ENCODE measurements at regions not wholly inside any gene's neighbourhood (a gene's known extent, or its start where the extent isn't known, plus 50 kb on each side); places are given as distances from the start of the nearest gene placed in this dataset.
"Not testable (repeated sequence)": the region's sequence is repeated elsewhere in the genome, so short reads cannot be mapped to it uniquely, and the experiment has no call there.

DNA sequence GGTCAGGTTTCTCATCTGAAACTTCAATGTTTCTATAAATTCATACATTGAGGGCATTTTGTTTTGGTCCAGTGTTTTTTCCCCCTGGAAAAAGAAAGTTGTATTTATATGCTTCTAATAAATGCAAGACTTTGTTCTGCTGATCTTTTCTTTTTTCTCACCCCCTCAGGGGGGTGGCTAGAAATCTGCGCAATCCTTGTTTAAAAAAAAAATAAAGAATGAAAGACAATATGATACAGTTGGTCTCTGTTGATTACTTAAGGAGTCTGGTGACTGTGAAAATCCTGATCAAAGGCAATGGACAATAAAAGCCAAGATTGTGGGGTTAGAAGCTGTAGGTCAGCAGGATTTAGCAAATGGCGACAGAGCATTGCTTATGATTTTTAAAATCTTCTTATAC is 180.5 kb downstream of the KIT start:
- Histone ChIP-seq H3K4me3 (ENCODE audit: insufficient read depth, low read depth, low read length) (no peak overlapping the region), H3K36me3 (replicated peaks; ENCODE audit: control insufficient read depth, insufficient read depth, low read length) (no peaks in the 10 kb centered on the region), H3K27me3 (ENCODE audit: control insufficient read depth, insufficient read depth, low read length) (no peaks in the 10 kb centered on the region)
- DNase-seq, result no peak

DNA sequence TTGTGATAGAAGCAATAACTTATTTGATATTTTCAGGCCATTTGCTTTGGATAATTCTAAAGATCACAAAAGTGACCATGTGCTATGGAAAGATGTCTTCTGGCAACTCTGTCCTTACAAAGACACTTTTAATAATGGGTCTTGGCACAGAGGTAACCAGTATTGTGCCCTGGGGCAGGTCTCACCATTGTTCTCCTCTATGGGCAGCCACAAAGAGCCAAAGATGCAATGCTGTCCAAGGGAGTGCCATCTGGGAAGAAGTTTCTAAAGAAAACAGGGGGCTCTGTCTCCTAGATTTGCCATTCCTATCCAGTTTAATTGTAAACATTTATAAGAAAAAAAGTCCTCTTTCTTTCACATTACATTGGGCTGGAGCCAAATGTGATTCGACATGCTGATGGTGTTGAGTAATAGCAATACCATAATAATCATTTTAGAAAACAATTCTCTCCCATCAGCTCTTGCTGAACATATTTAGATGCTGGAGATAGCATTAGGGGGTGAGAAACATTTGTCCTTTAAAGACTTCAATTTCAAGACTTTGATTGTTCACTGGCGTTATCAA is 179.9 kb downstream of the KIT start:
- no peaks in the 10 kb centered on the region for H3K36me3 ChIP-seq (replicated peaks; ENCODE audit: control insufficient read depth, insufficient read depth, low read length)
- H3K27me3 ChIP-seq (ENCODE audit: control insufficient read depth, insufficient read depth, low read length), result no peaks in the 10 kb centered on the region
- no peak overlapping the region for H3K4me3 ChIP-seq (ENCODE audit: insufficient read depth, low read depth, low read length)
- no peak for DNase-seq

- DNase-seq; H3K36me3 ChIP-seq (replicated peaks; ENCODE audit: control insufficient read depth, insufficient read depth, low read length); H3K4me3 ChIP-seq (ENCODE audit: insufficient read depth, low read depth, low read length); H3K27me3 ChIP-seq (ENCODE audit: control insufficient read depth, insufficient read depth, low read length): not testable (repeated sequence)
These were observed 170.6 kb downstream of the KIT start for GRCh38 chr4:54828361-54828760.

GRCh38 chr4:54823616-54824015 is 165.9 kb downstream of the KIT start:
- no peaks in the 10 kb centered on the region for H3K36me3 ChIP-seq (replicated peaks; ENCODE audit: control insufficient read depth, insufficient read depth, low read length)
- DNase-seq, result no peak
- H3K27me3 ChIP-seq (ENCODE audit: control insufficient read depth, insufficient read depth, low read length), result no peaks in the 10 kb centered on the region
- H3K4me3 ChIP-seq (ENCODE audit: insufficient read depth, low read depth, low read length), result no peak overlapping the region

GRCh38 chr4:54819034-54819433 is 161.3 kb downstream of the KIT start:
- no peak overlapping the region for H3K4me3 ChIP-seq (ENCODE audit: insufficient read depth, low read depth, low read length)
- no peaks in the 10 kb centered on the region for H3K36me3 ChIP-seq (replicated peaks; ENCODE audit: control insufficient read depth, insufficient read depth, low read length)
- no peak for DNase-seq
- H3K27me3 ChIP-seq (ENCODE audit: control insufficient read depth, insufficient read depth, low read length), result no peaks in the 10 kb centered on the region

DNA sequence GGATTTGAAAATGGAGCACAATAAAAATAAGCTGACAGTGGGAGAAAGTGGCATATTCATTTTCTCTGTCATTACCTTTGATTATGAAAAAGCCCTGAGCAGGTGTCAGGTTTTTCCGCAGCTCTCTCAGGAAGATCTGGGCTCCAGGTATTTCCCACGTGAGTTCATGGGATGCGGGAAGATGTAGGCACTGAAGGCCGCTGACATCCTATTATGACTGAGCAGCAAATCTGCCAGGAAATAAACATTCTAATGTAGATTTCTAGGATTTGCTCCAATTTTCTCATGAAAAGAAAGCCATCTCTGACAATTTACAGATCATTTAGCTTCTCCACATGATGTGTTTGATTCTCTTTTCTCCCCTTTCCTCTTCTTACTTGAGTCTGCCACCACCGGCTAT is 160.7 kb downstream of the KIT start:
- Histone ChIP-seq H3K36me3 (replicated peaks; ENCODE audit: control insufficient read depth, insufficient read depth, low read length) (no peaks in the 10 kb centered on the region), H3K4me3 (ENCODE audit: insufficient read depth, low read depth, low read length) (no peak overlapping the region), H3K27me3 (ENCODE audit: control insufficient read depth, insufficient read depth, low read length) (no peaks in the 10 kb centered on the region)
- no peak for DNase-seq

DNA sequence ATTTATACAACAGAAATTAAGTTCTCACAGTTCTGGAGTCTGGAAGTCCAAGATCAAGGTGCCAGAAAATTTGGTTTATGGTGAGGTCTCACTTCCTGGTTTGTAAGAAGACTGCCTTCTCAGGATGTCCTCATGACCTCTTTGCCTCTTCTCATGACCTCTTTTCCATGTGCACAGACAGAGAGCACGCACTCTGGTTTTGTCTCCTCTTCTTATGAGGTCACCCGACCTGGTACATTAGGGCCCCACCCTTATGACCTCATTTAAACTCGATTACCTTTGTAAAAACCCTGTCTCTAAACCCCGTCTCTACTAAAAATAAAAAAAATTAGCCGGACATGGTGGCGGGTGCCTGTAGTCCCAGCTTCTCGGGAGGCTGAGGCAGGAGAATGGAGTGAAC is 155.9 kb downstream of the KIT start:
- Histone ChIP-seq H3K4me3 (ENCODE audit: insufficient read depth, low read depth, low read length) (no peak overlapping the region), H3K36me3 (replicated peaks; ENCODE audit: control insufficient read depth, insufficient read depth, low read length) (no peaks in the 10 kb centered on the region), H3K27me3 (ENCODE audit: control insufficient read depth, insufficient read depth, low read length) (no peaks in the 10 kb centered on the region)
- DNase-seq, result no peak

DNA sequence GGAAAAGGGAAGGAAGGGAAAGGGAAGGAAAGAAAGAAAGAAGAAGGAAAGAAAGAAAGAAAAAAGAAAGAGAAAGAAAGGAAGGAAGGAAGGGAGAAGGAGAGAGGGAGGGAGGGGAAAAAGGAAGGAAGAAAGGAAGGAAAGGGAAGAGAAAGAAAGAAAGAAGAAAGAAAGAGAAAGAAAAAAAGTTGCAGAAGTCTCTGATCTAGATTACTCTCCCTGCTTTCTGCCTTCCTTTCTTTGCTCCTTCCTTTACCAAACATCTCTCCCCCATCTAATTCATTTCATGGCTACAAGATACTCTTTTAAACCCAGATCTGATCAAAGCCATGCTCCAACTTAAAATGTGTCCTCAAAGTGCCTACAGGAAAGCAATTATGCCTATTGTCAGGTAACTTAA is 148.6 kb downstream of the KIT start:
- no peaks in the 10 kb centered on the region for H3K27me3 ChIP-seq (ENCODE audit: control insufficient read depth, insufficient read depth, low read length)
- H3K4me3 ChIP-seq (ENCODE audit: insufficient read depth, low read depth, low read length), result no peak overlapping the region
- no peaks in the 10 kb centered on the region for H3K36me3 ChIP-seq (replicated peaks; ENCODE audit: control insufficient read depth, insufficient read depth, low read length)
- no peak for DNase-seq

DNA sequence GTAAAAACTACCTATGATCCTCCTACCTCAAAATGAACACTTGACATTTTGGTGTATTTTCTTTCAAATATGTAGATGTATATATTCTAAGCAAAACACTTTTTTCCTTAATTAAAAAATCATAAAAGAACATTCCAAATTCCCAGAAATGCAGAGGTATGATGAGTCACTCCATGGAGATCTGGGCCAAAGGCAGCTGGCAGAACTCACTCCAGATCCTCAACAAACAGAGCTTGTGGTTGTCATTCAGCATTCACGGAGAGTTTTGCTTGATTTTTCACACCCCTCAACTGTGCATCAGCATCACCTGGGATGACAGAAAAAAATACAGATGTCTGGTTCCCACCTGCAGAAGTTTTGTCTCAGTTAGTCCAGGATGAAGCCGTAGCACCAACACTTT is 144.6 kb downstream of the KIT start:
- Histone ChIP-seq H3K36me3 (replicated peaks; ENCODE audit: control insufficient read depth, insufficient read depth, low read length) (no peaks in the 10 kb centered on the region), H3K4me3 (ENCODE audit: insufficient read depth, low read depth, low read length) (no peak overlapping the region), H3K27me3 (ENCODE audit: control insufficient read depth, insufficient read depth, low read length) (no peaks in the 10 kb centered on the region)
- no peak for DNase-seq

DNA sequence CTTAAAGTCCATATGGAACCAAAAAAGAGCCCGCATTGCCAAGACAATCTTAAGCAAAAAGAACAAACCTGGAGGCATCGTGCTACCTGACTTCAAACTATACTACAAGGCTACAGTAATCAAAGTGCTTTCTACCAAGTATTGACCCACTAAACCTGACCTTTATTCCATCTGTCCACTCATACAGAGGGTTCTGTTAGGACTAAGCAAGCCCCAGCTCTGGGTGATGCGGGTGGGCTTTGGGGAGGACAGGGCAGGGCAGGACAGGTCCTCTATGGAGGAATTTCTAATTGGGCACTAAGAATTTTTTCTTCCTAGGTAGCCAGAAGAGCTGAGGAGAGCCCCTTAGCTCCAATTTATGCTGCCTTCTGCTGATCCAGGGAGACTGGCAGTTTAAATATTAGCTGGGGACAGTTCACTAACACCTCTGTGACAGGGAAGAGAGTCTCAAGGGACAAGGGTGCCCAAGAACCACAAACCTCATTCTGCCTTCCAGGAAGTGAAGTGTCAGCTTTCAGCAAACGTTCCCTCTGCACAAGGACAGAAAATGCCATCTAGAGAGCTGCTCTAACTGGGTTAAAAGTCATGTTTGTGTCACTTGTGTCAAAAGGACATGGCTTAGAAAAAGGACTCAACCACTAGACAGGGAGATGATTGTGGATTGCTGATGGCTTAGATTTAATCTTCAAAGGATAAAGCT is 143.2 kb downstream of the KIT start:
- Histone ChIP-seq H3K36me3 (replicated peaks; ENCODE audit: control insufficient read depth, insufficient read depth, low read length) (no peaks in the 10 kb centered on the region), H3K4me3 (ENCODE audit: insufficient read depth, low read depth, low read length) (no peak overlapping the region), H3K27me3 (ENCODE audit: control insufficient read depth, insufficient read depth, low read length) (no peaks in the 10 kb centered on the region)
- DNase-seq, result no peak

- no peaks in the 10 kb centered on the region for H3K36me3 ChIP-seq (replicated peaks; ENCODE audit: control insufficient read depth, insufficient read depth, low read length)
- DNase-seq, result no peak
- no peaks in the 10 kb centered on the region for H3K27me3 ChIP-seq (ENCODE audit: control insufficient read depth, insufficient read depth, low read length)
- no peak overlapping the region for H3K4me3 ChIP-seq (ENCODE audit: insufficient read depth, low read depth, low read length)
These were observed 136.8 kb downstream of the KIT start for GRCh38 chr4:54794579-54794978.

GRCh38 chr4:54793856-54794422 is 136.2 kb downstream of the KIT start:
- no peak for DNase-seq
- H3K27me3 ChIP-seq (ENCODE audit: control insufficient read depth, insufficient read depth, low read length), result no peaks in the 10 kb centered on the region
- no peaks in the 10 kb centered on the region for H3K36me3 ChIP-seq (replicated peaks; ENCODE audit: control insufficient read depth, insufficient read depth, low read length)
- H3K4me3 ChIP-seq (ENCODE audit: insufficient read depth, low read depth, low read length), result no peak overlapping the region

Data from H7 (cell line).